ENCODE measurements at regions not wholly inside any gene's neighbourhood (a gene's known extent, or its start where the extent isn't known, plus 50 kb on each side); places are given as distances from the start of the nearest gene placed in this dataset.

DNA sequence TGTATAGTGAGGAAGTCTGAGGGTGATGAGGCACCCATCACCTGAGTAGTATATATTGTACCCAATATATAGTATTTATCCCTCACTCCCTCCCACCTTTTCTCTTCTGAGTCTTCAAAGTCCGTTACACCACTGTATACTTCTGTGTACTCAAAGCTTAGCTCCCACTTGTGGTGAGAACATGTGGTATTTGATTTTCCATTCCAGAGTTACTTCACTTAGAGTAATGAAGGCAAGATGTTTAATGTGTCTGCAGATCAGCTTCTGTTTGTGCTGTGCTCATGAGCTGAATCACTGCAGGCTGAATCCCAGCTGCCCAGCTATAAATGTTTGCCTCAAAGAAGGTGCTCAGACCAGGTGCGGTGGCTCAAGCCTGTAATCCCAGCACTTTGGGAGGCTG, 139.3 kb upstream of the FOXA2 start (continued):
- TF ChIP-seq, protein P1, sequence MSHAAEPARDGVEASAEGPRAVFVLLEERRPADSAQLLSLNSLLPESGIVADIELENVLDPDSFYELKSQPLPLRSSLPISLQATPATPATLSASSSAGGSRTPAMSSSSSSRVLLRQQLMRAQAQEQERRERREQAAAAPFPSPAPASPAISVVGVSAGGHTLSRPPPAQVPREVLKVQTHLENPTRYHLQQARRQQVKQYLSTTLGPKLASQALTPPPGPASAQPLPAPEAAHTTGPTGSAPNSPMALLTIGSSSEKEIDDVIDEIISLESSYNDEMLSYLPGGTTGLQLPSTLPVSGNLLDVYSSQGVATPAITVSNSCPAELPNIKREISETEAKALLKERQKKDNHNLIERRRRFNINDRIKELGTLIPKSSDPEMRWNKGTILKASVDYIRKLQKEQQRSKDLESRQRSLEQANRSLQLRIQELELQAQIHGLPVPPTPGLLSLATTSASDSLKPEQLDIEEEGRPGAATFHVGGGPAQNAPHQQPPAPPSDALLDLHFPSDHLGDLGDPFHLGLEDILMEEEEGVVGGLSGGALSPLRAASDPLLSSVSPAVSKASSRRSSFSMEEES (CRISPR knock-in tag; IDR thresholded peaks at IDR 0.05): no peak
- TF ChIP-seq, protein P2, sequence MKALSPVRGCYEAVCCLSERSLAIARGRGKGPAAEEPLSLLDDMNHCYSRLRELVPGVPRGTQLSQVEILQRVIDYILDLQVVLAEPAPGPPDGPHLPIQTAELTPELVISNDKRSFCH (CRISPR knock-in tag; IDR thresholded peaks at IDR 0.05): no peak
- TF ChIP-seq, protein P2 (tag; IDR thresholded peaks at IDR 0.05): no peak
- no peak for TF ChIP-seq GABPB1 (CRISPR knock-in tag; IDR thresholded peaks at IDR 0.05)
- no peak for TF ChIP-seq CBFB (CRISPR knock-in tag; IDR thresholded peaks at IDR 0.05)
- TF ChIP-seq ZNF77 (CRISPR knock-in tag; IDR thresholded peaks at IDR 0.05): no peak
- TF ChIP-seq ZBTB1 (CRISPR knock-in tag; IDR thresholded peaks at IDR 0.05; ENCODE audit: borderline replicate concordance, low read depth): no peak
- no peak for TF ChIP-seq ZNF764 (CRISPR knock-in tag; IDR thresholded peaks at IDR 0.05; ENCODE audit: low read depth)
- no peak for TF ChIP-seq HDAC1 (IDR thresholded peaks at IDR 0.05)
- TF ChIP-seq SMAD2 (IDR thresholded peaks at IDR 0.05; ENCODE audit: low read depth, low read length): no peak

DNA sequence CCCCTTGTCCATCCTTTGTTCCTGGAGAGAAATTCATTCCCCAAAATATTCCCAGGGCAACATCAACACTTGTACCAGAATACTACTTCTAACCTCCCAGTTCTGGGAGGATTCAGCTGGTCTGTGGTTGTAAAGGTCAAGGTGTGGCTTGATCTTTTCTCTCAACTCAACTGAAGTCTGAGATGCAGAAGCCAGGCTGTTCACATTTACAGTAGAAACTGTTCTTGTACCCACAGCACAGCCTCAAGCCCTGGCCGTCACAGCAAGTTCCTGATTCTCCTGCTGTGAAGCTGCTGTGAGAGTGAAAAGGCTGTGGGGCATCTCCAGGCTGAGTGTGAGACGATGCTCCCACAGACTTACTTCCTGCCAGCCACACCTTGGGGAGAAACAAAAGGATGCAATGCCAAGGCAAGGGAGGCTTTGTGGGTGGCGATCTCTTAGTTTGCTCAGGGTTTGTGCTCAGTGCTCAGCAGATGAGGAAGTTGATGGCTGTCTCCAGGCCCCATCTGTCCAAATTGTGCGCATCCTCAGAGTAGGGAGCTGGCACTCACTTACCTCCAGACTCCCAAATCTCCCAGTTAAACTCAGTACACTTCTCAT, 143.9 kb upstream of the FOXA2 start:
- ChIA-PET POLR2A (interaction anchor here (0.6 kb wide), 1 partner anchor 1481 kb away, joined by 3 read pairs; no protein-coding TSS in a partner anchor), CTCF (ENCODE audit: low intra/inter-chr PET ratio) (no interaction called here)
- FAIRE-seq (no peak), ATAC-seq (no peak), DNase-seq (ENCODE audit: extremely low read depth in 1 of 4, low spot score in 3 of 4) (no peak)
- 17% methylated on average over 4 of the region's 4 CpGs for WGBS (ENCODE audit: insufficient coverage, low coverage, missing lambda C conversion rate)
- peaks cover 0 to 1% of the 10 kb centered on the region in 2 experiments; a peak in 1 of 5 replicates for H3K27me3 ChIP-seq (ENCODE audit: control insufficient read depth in 2 of 2, insufficient read depth in 2 of 2, low read length in 2 of 2)
- H2AFZ ChIP-seq (ENCODE audit: low read depth, low read length): no peak overlapping the region
- no peaks in the 10 kb centered on the region for H3K36me3 ChIP-seq (ENCODE audit: control insufficient read depth, insufficient read depth, low read length)
- H3K79me2 ChIP-seq (ENCODE audit: control insufficient read depth, insufficient read depth, low read length): no peaks in the 10 kb centered on the region
- H3K4me2 ChIP-seq (ENCODE audit: insufficient read depth, low read length): no peak overlapping the region
- no TSS peak for BruUV-seq (replicated peaks)
- in situ Hi-C loops (cut with MboI) (no loop called here), intact Hi-C loops (cut with micrococcal nuclease) (no loop called here)
- H3K9me3 ChIP-seq (replicated peaks; ENCODE audit: control insufficient read depth, insufficient read depth, low read depth, low read length): no peaks in the 10 kb centered on the region
- TF ChIP-seq TARDBP (IDR thresholded peaks at IDR 0.05) (no peak), HOXB6 (CRISPR knock-in tag; IDR thresholded peaks at IDR 0.05; ENCODE audit: borderline replicate concordance) (no peak), TAF7 (tag; IDR thresholded peaks at IDR 0.05) (no peak), ZBTB1 (CRISPR knock-in tag; IDR thresholded peaks at IDR 0.05; ENCODE audit: borderline replicate concordance, low read depth) (no peak), ZNF583 (CRISPR knock-in tag; IDR thresholded peaks at IDR 0.05) (no peak), PURB (CRISPR knock-in tag; IDR thresholded peaks at IDR 0.05; ENCODE audit: low read depth) (no peak), FIP1L1 (IDR thresholded peaks at IDR 0.05; ENCODE audit: low read depth, low read length, poor library complexity, severe bottlenecking) (no peak), LEF1 (IDR thresholded peaks at IDR 0.05) (no peak), ZFPM2 (CRISPR knock-in tag; IDR thresholded peaks at IDR 0.05) (no peak)
- no peaks in the 10 kb centered on the region for H3K9me1 ChIP-seq (ENCODE audit: control insufficient read depth, insufficient read depth, low read length)
- no peaks in the 10 kb centered on the region; the same call in 1 of the 2 replicates for H4K20me1 ChIP-seq (replicated peaks; ENCODE audit: control insufficient read depth, insufficient read depth, low read length)
- H3K4me3 ChIP-seq: no peak overlapping the region
- H3K4me1 ChIP-seq (replicated peaks in 1 of 2; ENCODE audit: control insufficient read depth in 2 of 2, insufficient read depth in 2 of 2, low read length in 2 of 2): no peaks in the 10 kb centered on the region
- H3K9ac ChIP-seq (ENCODE audit: insufficient read depth in 1 of 2, low read depth in 2 of 2, low read length in 2 of 2): no peak overlapping the region
- H3K27ac ChIP-seq (ENCODE audit: extremely low read depth, low read depth, low read length): no peak overlapping the region

All from K562 (cell line).